GM18858 (cell line): ENCODE measurements at regions not wholly inside any gene's neighbourhood (a gene's known extent, or its start where the extent isn't known, plus 50 kb on each side); places are given as distances from the start of the nearest gene placed in this dataset.
"Not testable (repeated sequence)": the region's sequence is repeated elsewhere in the genome, so short reads cannot be mapped to it uniquely, and the experiment has no call there.

Experiments used
- ATAC-seq: cut with Tn5 transposase; IDR thresholded peaks from one replicate; pipeline ENCODE4 v1.9.1; 2021; ENCODE audit not compliant: unreplicated experiment

- no peak for ATAC-seq
Observed at GRCh38 chr12:79993106-79993862, 58.4 kb upstream of the PPP1R12A start.

DNA sequence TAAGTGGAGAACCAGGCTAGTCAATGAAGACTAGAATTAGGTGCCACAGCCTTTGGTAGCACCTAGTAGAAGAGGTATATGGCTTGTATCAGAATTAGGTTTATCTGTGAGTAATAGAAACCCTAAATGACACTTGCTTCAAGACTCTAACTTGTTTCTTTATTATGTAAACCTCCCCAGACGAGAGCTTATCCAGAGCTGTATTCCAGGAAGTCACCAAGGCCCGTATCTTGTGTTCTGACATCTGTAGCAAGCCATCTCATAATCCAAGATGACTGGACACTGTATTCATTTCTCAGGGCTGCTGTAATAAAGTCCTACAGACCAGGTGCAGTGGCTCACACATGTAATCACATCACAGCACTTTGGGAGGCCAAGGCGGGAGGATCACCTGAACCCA lies 56.7 kb upstream of the PPP1R12A start:
- no peak for ATAC-seq

- not testable (repeated sequence) for ATAC-seq
Observed at GRCh38 chr12:79990509-79991338, 55.8 kb upstream of the PPP1R12A start.

DNA sequence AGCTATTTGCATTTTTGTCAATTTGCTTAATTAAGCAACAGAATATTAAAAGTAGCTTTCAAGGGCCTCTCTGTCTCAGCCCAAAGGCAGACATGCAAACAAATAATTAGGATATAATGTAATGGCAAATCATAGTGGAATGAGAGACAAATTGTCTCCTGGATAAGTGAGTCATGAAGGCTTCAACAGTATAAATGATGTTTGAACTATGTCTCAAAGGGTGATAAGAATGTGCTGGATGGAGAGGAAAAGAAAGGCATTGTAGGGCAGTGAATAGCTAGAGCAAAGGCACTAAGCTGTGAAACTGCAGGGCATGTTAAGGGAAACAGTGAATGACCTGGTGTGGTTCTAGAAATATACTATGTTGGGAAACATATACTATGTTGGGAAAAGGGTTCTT lies 53.5 kb upstream of the PPP1R12A start:
- ATAC-seq, result no peak

GRCh38 chr12:79987731-79988130 lies 52.8 kb upstream of the PPP1R12A start:
- no peak for ATAC-seq
